Stromal cell of bone marrow (primary cell): ENCODE measurements at regions not wholly inside any gene's neighbourhood (a gene's known extent, or its start where the extent isn't known, plus 50 kb on each side); places are given as distances from the start of the nearest gene placed in this dataset.

ENCODE experiments used
- DNase-seq: peaks from one replicate; pipeline ENCODE4 v3.0.0-alpha.2; 2012; ENCODE audit warnings: low read depth

GRCh38 chr17:33776903-33777302, 478.2 kb upstream of the CCL2 start:
- no peak for DNase-seq

DNA sequence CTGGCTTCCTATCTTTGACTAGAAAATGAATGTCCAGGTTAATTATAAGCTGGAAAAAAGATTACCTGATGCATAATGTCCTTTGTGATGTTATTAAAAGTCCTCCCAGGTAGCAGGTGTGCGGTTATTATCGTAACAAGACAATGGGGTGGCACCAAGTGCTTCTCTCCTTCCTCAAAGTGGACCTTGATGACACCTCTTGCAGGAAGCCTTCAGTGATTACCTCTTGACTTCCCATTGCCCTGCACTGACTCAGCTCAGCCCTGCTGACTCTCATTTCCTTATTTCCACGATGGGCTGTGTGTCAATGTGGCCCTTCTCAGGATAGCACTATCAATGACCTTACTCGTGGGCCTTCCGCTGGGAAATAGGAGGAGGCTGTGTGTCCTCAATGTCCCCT, 477.4 kb upstream of the CCL2 start:
- no peak for DNase-seq

GRCh38 chr17:33778505-33779233, 476.4 kb upstream of the CCL2 start:
- no peak for DNase-seq

- peak; percentile 27 for DNase-seq
Observed at GRCh38 chr17:33779234-33779591, 475.9 kb upstream of the CCL2 start.

- DNase-seq, result no peak
Observed at GRCh38 chr17:33785281-33785680, 469.8 kb upstream of the CCL2 start.

DNA sequence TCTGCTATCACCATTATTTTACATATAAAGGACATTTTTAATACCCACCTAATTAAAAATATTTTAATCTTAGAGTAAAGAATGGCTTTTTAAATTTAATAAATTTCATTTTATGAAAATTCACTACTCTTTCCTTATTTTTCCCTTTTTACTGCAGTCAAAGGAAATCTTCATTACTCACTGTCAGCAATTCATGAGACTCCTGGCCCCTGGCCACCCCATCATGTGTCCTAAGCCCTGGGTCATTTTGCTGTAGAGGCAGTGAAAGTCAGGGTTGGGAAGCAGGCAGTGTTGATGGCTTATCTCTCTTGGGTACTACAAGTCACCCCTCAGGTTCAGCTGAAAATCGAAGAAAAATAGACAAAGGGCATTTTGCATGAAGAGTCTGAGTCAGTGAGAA, 468.6 kb upstream of the CCL2 start:
- no peak for DNase-seq

GRCh38 chr17:33789658-33790057, 465.4 kb upstream of the CCL2 start:
- no peak for DNase-seq

GRCh38 chr17:33797181-33797580, 457.9 kb upstream of the CCL2 start:
- no peak for DNase-seq

- DNase-seq, result no peak
Observed at GRCh38 chr17:33798308-33798707, 456.8 kb upstream of the CCL2 start.

DNA sequence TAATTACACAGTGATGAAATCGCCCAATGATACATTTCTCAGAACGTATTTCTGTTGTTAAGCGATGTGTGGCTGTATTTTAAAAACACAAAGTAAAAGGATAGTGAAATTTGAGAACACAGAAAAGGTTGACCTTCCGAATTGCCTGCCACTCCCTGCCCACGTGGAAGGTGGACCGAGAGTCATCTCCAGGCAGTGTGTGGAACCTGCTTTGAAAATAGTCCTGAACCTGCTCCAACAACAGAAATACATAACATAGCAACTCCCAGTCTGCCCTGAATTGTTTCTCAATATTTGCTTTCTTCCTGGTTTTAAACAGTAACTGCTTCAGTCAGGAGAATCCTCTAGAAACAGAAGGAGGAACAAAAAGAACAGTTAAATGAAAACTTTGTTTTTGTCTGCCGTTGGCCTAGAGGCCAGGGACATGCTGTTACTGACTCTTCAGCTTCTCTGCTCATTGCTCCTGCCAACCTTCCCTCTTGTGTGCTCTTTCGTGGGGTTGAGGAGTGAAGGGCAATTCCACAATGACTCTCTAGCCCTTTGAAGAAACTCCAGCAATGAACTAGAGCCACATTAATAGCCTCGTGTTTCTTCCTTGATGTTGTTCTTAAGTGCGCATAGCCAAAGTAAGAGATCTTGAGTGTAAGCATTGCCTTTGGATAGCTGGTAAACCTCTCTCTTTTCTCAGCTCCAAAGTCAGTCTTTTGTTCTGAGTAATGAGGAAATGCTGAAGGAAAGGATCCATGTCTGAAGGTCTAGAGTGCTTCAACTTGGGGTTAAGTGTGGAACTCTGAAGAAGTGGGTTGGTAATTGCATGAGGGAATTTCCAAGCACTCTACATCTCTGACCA, 452.5 kb upstream of the CCL2 start:
- DNase-seq, result no peak

GRCh38 chr17:33803199-33803685, 451.8 kb upstream of the CCL2 start:
- no peak for DNase-seq

GRCh38 chr17:33803686-33804085, 451.4 kb upstream of the CCL2 start:
- DNase-seq, result no peak

- DNase-seq, result no peak
Observed at GRCh38 chr17:33804401-33804800, 450.7 kb upstream of the CCL2 start.

GRCh38 chr17:33806631-33807030, 448.5 kb upstream of the CCL2 start:
- no peak for DNase-seq

- no peak for DNase-seq
Observed at GRCh38 chr17:33809748-33810147, 445.3 kb upstream of the CCL2 start.

DNA sequence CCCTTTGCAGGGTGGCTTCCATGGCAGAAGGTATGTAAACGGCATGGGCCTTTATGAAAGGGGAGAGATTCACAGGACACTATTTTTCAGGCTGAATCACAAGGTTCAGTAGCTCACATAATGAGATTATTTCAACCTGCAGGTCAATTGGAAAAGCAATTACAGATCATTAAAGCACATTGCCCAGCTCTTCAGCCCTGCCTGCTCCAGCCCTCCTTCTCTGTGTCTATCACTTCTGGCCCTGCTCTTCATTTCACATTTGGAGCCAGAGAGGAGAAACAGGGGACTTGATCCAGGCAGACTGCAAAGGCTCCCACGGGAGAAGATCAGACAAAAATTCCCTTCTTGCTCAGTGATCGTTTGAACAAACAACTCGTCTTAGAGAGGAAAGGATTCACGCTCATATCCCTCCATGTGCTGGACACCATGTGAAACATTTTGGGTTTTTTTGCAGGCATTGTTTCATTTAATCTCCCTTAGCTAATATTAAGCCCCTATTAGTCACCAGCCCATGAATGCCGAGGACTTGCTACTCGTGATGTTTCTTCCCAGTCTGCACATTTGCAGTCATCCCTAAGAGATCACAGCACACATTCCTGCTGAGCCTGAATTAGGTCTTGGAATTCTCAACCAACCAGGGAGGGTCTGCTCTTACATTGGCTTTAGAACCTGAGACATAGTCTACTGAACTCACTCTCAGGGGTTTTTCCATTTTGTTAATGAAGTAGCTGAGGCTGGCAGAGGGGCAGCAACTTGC, 443.9 kb upstream of the CCL2 start:
- no peak for DNase-seq

GRCh38 chr17:33811984-33812577, 443.0 kb upstream of the CCL2 start:
- DNase-seq, result no peak

- no peak for DNase-seq
Observed at GRCh38 chr17:33814852-33815251, 440.2 kb upstream of the CCL2 start.

DNA sequence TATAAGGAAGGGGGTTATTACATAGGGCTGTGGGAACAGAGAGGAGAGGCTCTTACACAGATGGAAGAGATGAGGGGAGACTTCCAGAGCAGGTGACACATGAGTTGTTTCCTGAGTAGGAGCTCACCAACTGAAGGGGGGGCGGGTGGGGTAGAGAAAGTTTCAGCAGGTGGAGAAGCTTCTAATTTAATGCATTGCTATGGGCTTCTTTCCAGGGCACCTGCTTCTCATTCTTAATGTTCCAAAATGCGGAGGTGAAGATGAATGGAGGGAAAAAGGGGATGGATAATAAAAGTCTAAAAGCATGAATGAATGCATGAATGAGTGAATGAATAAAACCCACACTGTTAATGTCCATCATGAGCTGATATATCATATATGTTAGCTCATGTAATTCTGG, 439.0 kb upstream of the CCL2 start:
- no peak for DNase-seq

GRCh38 chr17:33816842-33817617, 438.1 kb upstream of the CCL2 start:
- no peak for DNase-seq

- no peak for DNase-seq
Observed at GRCh38 chr17:33819539-33819938, 435.5 kb upstream of the CCL2 start.

GRCh38 chr17:33832262-33832661, 422.8 kb upstream of the CCL2 start:
- DNase-seq, result no peak
